ENCODE measurements at regions not wholly inside any gene's neighbourhood (a gene's known extent, or its start where the extent isn't known, plus 50 kb on each side); places are given as distances from the start of the nearest gene placed in this dataset.

- DNase-seq (ENCODE audit: low spot score), result no peak
- WGBS, result 97% methylated on average over 6 of the region's 6 CpGs
- H3K4me3 ChIP-seq (ENCODE audit: low read depth in 1 of 3, low read length in 3 of 3), result no peak overlapping the region
- no peaks in the 10 kb centered on the region for H3K36me3 ChIP-seq (ENCODE audit: control insufficient read depth in 4 of 4, insufficient read depth in 3 of 4, low read depth in 1 of 4, low read length in 3 of 4)
- H3K4me1 ChIP-seq (ENCODE audit: control insufficient read depth in 4 of 4, insufficient read depth in 4 of 4, low read length in 3 of 4), result no peaks in the 10 kb centered on the region
- no peaks in the 10 kb centered on the region for H3K27me3 ChIP-seq (ENCODE audit: control insufficient read depth in 4 of 4, insufficient read depth in 4 of 4, low read length in 3 of 4)
- no peak overlapping the region for H3K9ac ChIP-seq (ENCODE audit: low read depth in 1 of 2, low read length in 2 of 2)
- TF ChIP-seq SP1 (IDR thresholded peaks at IDR 0.05), result no peak
- TF ChIP-seq TAF1 (conservative IDR thresholded peaks at IDR 0.05), result no peak
- TF ChIP-seq FOXA1 (IDR thresholded peaks at IDR 0.05), result no peak
- no peak for TF ChIP-seq FOXA2 (IDR thresholded peaks at IDR 0.05)
- TF ChIP-seq ATF3 (IDR thresholded peaks at IDR 0.05), result no peak
- no peak for TF ChIP-seq HNF4A (conservative IDR thresholded peaks at IDR 0.05)
- no peak for TF ChIP-seq HNF4G (IDR thresholded peaks at IDR 0.05)
- TF ChIP-seq, protein P1, sequence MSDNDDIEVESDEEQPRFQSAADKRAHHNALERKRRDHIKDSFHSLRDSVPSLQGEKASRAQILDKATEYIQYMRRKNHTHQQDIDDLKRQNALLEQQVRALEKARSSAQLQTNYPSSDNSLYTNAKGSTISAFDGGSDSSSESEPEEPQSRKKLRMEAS (IDR thresholded peaks at IDR 0.05), result no peak
- no peak for TF ChIP-seq EGR1 (IDR thresholded peaks at IDR 0.05; ENCODE audit: low read depth in 2 of 2)
- no peak for TF ChIP-seq NR2F2 (IDR thresholded peaks at IDR 0.05)
- TF ChIP-seq RAD21 (IDR thresholded peaks at IDR 0.05), result no peak
- TF ChIP-seq, protein P2, sequence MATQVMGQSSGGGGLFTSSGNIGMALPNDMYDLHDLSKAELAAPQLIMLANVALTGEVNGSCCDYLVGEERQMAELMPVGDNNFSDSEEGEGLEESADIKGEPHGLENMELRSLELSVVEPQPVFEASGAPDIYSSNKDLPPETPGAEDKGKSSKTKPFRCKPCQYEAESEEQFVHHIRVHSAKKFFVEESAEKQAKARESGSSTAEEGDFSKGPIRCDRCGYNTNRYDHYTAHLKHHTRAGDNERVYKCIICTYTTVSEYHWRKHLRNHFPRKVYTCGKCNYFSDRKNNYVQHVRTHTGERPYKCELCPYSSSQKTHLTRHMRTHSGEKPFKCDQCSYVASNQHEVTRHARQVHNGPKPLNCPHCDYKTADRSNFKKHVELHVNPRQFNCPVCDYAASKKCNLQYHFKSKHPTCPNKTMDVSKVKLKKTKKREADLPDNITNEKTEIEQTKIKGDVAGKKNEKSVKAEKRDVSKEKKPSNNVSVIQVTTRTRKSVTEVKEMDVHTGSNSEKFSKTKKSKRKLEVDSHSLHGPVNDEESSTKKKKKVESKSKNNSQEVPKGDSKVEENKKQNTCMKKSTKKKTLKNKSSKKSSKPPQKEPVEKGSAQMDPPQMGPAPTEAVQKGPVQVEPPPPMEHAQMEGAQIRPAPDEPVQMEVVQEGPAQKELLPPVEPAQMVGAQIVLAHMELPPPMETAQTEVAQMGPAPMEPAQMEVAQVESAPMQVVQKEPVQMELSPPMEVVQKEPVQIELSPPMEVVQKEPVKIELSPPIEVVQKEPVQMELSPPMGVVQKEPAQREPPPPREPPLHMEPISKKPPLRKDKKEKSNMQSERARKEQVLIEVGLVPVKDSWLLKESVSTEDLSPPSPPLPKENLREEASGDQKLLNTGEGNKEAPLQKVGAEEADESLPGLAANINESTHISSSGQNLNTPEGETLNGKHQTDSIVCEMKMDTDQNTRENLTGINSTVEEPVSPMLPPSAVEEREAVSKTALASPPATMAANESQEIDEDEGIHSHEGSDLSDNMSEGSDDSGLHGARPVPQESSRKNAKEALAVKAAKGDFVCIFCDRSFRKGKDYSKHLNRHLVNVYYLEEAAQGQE (IDR thresholded peaks at IDR 0.05), result no peak
- TF ChIP-seq, protein P3, sequence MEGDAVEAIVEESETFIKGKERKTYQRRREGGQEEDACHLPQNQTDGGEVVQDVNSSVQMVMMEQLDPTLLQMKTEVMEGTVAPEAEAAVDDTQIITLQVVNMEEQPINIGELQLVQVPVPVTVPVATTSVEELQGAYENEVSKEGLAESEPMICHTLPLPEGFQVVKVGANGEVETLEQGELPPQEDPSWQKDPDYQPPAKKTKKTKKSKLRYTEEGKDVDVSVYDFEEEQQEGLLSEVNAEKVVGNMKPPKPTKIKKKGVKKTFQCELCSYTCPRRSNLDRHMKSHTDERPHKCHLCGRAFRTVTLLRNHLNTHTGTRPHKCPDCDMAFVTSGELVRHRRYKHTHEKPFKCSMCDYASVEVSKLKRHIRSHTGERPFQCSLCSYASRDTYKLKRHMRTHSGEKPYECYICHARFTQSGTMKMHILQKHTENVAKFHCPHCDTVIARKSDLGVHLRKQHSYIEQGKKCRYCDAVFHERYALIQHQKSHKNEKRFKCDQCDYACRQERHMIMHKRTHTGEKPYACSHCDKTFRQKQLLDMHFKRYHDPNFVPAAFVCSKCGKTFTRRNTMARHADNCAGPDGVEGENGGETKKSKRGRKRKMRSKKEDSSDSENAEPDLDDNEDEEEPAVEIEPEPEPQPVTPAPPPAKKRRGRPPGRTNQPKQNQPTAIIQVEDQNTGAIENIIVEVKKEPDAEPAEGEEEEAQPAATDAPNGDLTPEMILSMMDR (IDR thresholded peaks at IDR 0.05; ENCODE audit: low read depth, low read length, missing input control), result no peak
- no peak for TF ChIP-seq YY1 (IDR thresholded peaks at IDR 0.05)
- no peak for TF ChIP-seq JUND (IDR thresholded peaks at IDR 0.05)
- TF ChIP-seq, protein P4, sequence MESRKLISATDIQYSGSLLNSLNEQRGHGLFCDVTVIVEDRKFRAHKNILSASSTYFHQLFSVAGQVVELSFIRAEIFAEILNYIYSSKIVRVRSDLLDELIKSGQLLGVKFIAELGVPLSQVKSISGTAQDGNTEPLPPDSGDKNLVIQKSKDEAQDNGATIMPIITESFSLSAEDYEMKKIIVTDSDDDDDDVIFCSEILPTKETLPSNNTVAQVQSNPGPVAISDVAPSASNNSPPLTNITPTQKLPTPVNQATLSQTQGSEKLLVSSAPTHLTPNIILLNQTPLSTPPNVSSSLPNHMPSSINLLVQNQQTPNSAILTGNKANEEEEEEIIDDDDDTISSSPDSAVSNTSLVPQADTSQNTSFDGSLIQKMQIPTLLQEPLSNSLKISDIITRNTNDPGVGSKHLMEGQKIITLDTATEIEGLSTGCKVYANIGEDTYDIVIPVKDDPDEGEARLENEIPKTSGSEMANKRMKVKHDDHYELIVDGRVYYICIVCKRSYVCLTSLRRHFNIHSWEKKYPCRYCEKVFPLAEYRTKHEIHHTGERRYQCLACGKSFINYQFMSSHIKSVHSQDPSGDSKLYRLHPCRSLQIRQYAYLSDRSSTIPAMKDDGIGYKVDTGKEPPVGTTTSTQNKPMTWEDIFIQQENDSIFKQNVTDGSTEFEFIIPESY (IDR thresholded peaks at IDR 0.05), result no peak
- no peak overlapping the region for H3K27ac ChIP-seq (ENCODE audit: low read depth in 1 of 2, low read length in 2 of 2)
- H3K9me3 ChIP-seq (ENCODE audit: control insufficient read depth in 4 of 4, low read length in 3 of 4), result no peaks in the 10 kb centered on the region
Measured at GRCh38 chr18:62644773-62645172, 70.6 kb upstream of the PHLPP1 start.

GRCh38 chr18:62647179-62647578, 68.2 kb upstream of the PHLPP1 start:
- H3K9me3 ChIP-seq (ENCODE audit: control insufficient read depth in 4 of 4, low read length in 3 of 4), result no peaks in the 10 kb centered on the region
- DNase-seq (ENCODE audit: low spot score), result no peak
- H3K9ac ChIP-seq (ENCODE audit: low read depth in 1 of 2, low read length in 2 of 2), result no peak overlapping the region
- 85% methylated on average over 2 of the region's 2 CpGs for WGBS
- H3K27ac ChIP-seq (ENCODE audit: low read depth in 1 of 2, low read length in 2 of 2), result no peak overlapping the region
- H3K4me1 ChIP-seq (ENCODE audit: control insufficient read depth in 4 of 4, insufficient read depth in 4 of 4, low read length in 3 of 4), result no peaks in the 10 kb centered on the region
- no peak overlapping the region for H3K4me3 ChIP-seq (ENCODE audit: low read depth in 1 of 3, low read length in 3 of 3)
- no peak for TF ChIP-seq FOXA2 (IDR thresholded peaks at IDR 0.05)
- no peak for TF ChIP-seq RAD21 (IDR thresholded peaks at IDR 0.05)
- TF ChIP-seq FOXA1 (IDR thresholded peaks at IDR 0.05), result no peak
- TF ChIP-seq, protein P4 (IDR thresholded peaks at IDR 0.05), result no peak
- no peak for TF ChIP-seq ATF3 (IDR thresholded peaks at IDR 0.05)
- no peak for TF ChIP-seq YY1 (IDR thresholded peaks at IDR 0.05)
- TF ChIP-seq HNF4G (IDR thresholded peaks at IDR 0.05), result no peak
- TF ChIP-seq, protein P3 (IDR thresholded peaks at IDR 0.05; ENCODE audit: low read depth, low read length, missing input control), result no peak
- TF ChIP-seq, protein P1 (IDR thresholded peaks at IDR 0.05), result no peak
- TF ChIP-seq TAF1 (conservative IDR thresholded peaks at IDR 0.05), result no peak
- no peak for TF ChIP-seq GABPA (IDR thresholded peaks at IDR 0.05 in 1 of 2, conservative IDR thresholded peaks at IDR 0.05 in 1 of 2)
- no peak for TF ChIP-seq EGR1 (IDR thresholded peaks at IDR 0.05; ENCODE audit: low read depth in 2 of 2)
- H3K36me3 ChIP-seq (ENCODE audit: control insufficient read depth in 4 of 4, insufficient read depth in 3 of 4, low read depth in 1 of 4, low read length in 3 of 4), result no peaks in the 10 kb centered on the region
- no peaks in the 10 kb centered on the region for H3K27me3 ChIP-seq (ENCODE audit: control insufficient read depth in 4 of 4, insufficient read depth in 4 of 4, low read length in 3 of 4)
